H9 (cell line): ENCODE measurements at regions not wholly inside any gene's neighbourhood (a gene's known extent, or its start where the extent isn't known, plus 50 kb on each side); places are given as distances from the start of the nearest gene placed in this dataset.

Experiments used
- DNase-seq: peaks from one replicate; pipeline ENCODE4 v3.0.0-alpha.2; 2017
- H2AFZ ChIP-seq: one replicate; pipeline ENCODE4 v1.6.1; 2013; ENCODE audit warnings: mild to moderate bottlenecking, low read length, control low read depth, moderate library complexity
- H2AK5ac ChIP-seq: 2 replicates; pipeline ENCODE4 v1.6.1; 2013; ENCODE audit warnings: low read length, control low read depth, mixed read lengths; ENCODE audit not compliant: insufficient read length
- H2BK120ac ChIP-seq: one replicate; pipeline ENCODE4 v1.6.1; 2013; ENCODE audit warnings: low read depth, mild to moderate bottlenecking, low read length, control low read depth, inconsistent platforms; ENCODE audit not compliant: poor library complexity, severe bottlenecking
- H2BK12ac ChIP-seq: 2 replicates; pipeline ENCODE4 v1.6.1; 2013; ENCODE audit warnings: low read length, control low read depth, mixed read lengths, low read depth; ENCODE audit not compliant: insufficient read length
- H2BK15ac ChIP-seq: 2 replicates; pipeline ENCODE4 v1.6.1; 2013; ENCODE audit warnings: low read depth, low read length, control low read depth
- H2BK20ac ChIP-seq: one replicate; pipeline ENCODE4 v1.6.1; 2013; ENCODE audit warnings: low read depth, mild to moderate bottlenecking, low read length, control low read depth, inconsistent platforms; ENCODE audit not compliant: poor library complexity, severe bottlenecking
- H2BK5ac ChIP-seq: 2 replicates; pipeline ENCODE4 v1.6.1; 2013; ENCODE audit warnings: low read length, control low read depth, mixed read lengths; ENCODE audit not compliant: insufficient read length
- H3K14ac ChIP-seq: 2 replicates; pipeline ENCODE4 v1.6.1; 2013; ENCODE audit warnings: low read length, control low read depth; ENCODE audit not compliant: insufficient read depth
- H3K18ac ChIP-seq: 2 replicates; pipeline ENCODE4 v1.6.1; 2013; ENCODE audit warnings: low read depth, mild to moderate bottlenecking, mixed read lengths, low read length, control low read depth; ENCODE audit not compliant: insufficient read length
- H3K23ac ChIP-seq: 2 replicates; pipeline ENCODE4 v1.6.1; 2013; ENCODE audit warnings: low read length, control low read depth, mixed read lengths, low read depth; ENCODE audit not compliant: insufficient read length
- H3K23me2 ChIP-seq: 2 replicates; pipeline ENCODE4 v1.6.1; 2013; ENCODE audit warnings: low read depth, mild to moderate bottlenecking, mixed read lengths, low read length, control low read depth; ENCODE audit not compliant: insufficient read length, poor library complexity, severe bottlenecking
- H3K27ac ChIP-seq: 2 replicates; pipeline ENCODE4 v1.5.1; 2013; ENCODE audit warnings: low read length, control low read depth, mixed read lengths, low read depth; ENCODE audit not compliant: insufficient read length
- H3K27me3 ChIP-seq: 2 replicates; pipeline ENCODE4 v1.6.1; 2013; ENCODE audit warnings: low read length, control low read depth, inconsistent platforms; ENCODE audit not compliant: insufficient read depth
- H3K4ac ChIP-seq: 2 replicates; pipeline ENCODE4 v1.6.1; 2013; ENCODE audit warnings: low read depth, mild to moderate bottlenecking, control low read depth, inconsistent platforms, low read length, moderate library complexity
- H3K4me1 ChIP-seq: 2 replicates; pipeline ENCODE4 v1.6.1; 2013; ENCODE audit warnings: low read length, control low read depth, inconsistent platforms; ENCODE audit not compliant: insufficient read depth
- H3K4me2 ChIP-seq: 2 replicates; pipeline ENCODE4 v1.6.1; 2013; ENCODE audit warnings: low read length, control low read depth, mixed read lengths; ENCODE audit not compliant: insufficient read length, insufficient read depth
- H3K56ac ChIP-seq: 2 replicates; pipeline ENCODE4 v1.6.1; 2013; ENCODE audit warnings: low read depth, mild to moderate bottlenecking, mixed read lengths, low read length, control low read depth; ENCODE audit not compliant: insufficient read length
- H3K79me1 ChIP-seq: 2 replicates; pipeline ENCODE4 v1.6.1; 2013; ENCODE audit warnings: low read depth, mild to moderate bottlenecking, moderate library complexity, low read length, control low read depth, inconsistent platforms; ENCODE audit not compliant: insufficient read depth, poor library complexity, severe bottlenecking
- H3K79me2 ChIP-seq: 2 replicates; pipeline ENCODE4 v1.6.1; 2013; ENCODE audit warnings: low read length, control low read depth, inconsistent platforms; ENCODE audit not compliant: insufficient read depth
- H3K9ac ChIP-seq: 2 replicates; pipeline ENCODE4 v1.6.1; 2013; ENCODE audit warnings: low read length, control low read depth, mixed read lengths; ENCODE audit not compliant: insufficient read length; ENCODE audit errors: extremely low read depth
- H3K9me3 ChIP-seq: one replicate; pipeline ENCODE4 v1.6.1; 2013; ENCODE audit warnings: low read depth, low read length, inconsistent platforms; ENCODE audit not compliant: control insufficient read depth
- H3T11ph ChIP-seq: one replicate; pipeline ENCODE4 v1.6.1; 2013; ENCODE audit warnings: mild to moderate bottlenecking, low read length, control low read depth, inconsistent platforms
- H4K20me1 ChIP-seq: one replicate; pipeline ENCODE4 v1.6.1; 2013; ENCODE audit not compliant: control insufficient read depth, insufficient read length, insufficient read depth
- H4K5ac ChIP-seq: 2 replicates; pipeline ENCODE4 v1.6.1; 2013; ENCODE audit warnings: low read depth, mild to moderate bottlenecking, mixed read lengths, low read length, control low read depth; ENCODE audit not compliant: insufficient read length
- H4K8ac ChIP-seq: replicated peaks from 2 replicates; pipeline ENCODE4 v1.6.1; 2013; ENCODE audit warnings: low read length, control low read depth, mixed read lengths, low read depth; ENCODE audit not compliant: insufficient read length
- H4K91ac ChIP-seq: 2 replicates; pipeline ENCODE4 v1.6.1; 2013; ENCODE audit warnings: low read depth, mild to moderate bottlenecking, moderate library complexity, mixed read lengths, low read length, control low read depth; ENCODE audit not compliant: insufficient read length
- H3K27ac Mint-ChIP-seq, 3 experiments: 2 replicates in 2 of 3; 3 replicates in 1 of 3; pipeline ENCODE4 v1.8.0; 2020 to 2021; ENCODE audit warnings: mixed read lengths in 3 of 3, mild to moderate bottlenecking in 1 of 3, moderate library complexity in 1 of 3
- H3K27me3 Mint-ChIP-seq: 2 replicates; pipeline ENCODE4 v1.8.0; 2021; ENCODE audit warnings: low read depth, mild to moderate bottlenecking, moderate library complexity, mixed read lengths
- H3K36me3 Mint-ChIP-seq, 3 experiments: 2 replicates in 2 of 3; 3 replicates in 1 of 3; pipeline ENCODE4 v1.8.0; 2020 to 2021; ENCODE audit warnings: low read depth in 3 of 3, mixed read lengths in 3 of 3; ENCODE audit not compliant: insufficient read depth in 1 of 3
- H3K4me1 Mint-ChIP-seq, 2 experiments: 2 replicates each; pipeline ENCODE4 v1.8.0; 2020; ENCODE audit warnings: mixed read lengths in 2 of 2
- H3K4me3 Mint-ChIP-seq, 2 experiments: 2 replicates in 1 of 2; 3 replicates in 1 of 2; pipeline ENCODE4 v1.8.0; 2020 to 2021; ENCODE audit warnings: mild to moderate bottlenecking in 2 of 2, mixed read lengths in 2 of 2, moderate library complexity in 1 of 2
- H3K9me3 Mint-ChIP-seq, 2 experiments: 2 replicates in 1 of 2; 3 replicates in 1 of 2; pipeline ENCODE4 v1.8.0; 2020; ENCODE audit warnings: mild to moderate bottlenecking in 2 of 2, mixed read lengths in 2 of 2, moderate library complexity in 1 of 2
- WGBS: extraction: QIAGEN DNeasy Blood & Tissue Kit; methylation state at CpG from one replicate; pipeline ENCODE4 v1.1.7; 2013; ENCODE audit warnings: missing lambda C conversion rate, low lambda C conversion rate, mixed read lengths; ENCODE audit not compliant: insufficient read length; ENCODE audit errors: extremely low coverage; 5-methylcytosine and 5-hydroxymethylcytosine counted together
- TF ChIP-seq, protein P1 (sequence below): fragments of 200-600 bp; sonication (generic); conservative IDR thresholded peaks from 3 replicates; pipeline ENCODE4 v1.8.0; 2021; ENCODE audit warnings: antibody characterized with exemption, mild to moderate bottlenecking

DNA sequence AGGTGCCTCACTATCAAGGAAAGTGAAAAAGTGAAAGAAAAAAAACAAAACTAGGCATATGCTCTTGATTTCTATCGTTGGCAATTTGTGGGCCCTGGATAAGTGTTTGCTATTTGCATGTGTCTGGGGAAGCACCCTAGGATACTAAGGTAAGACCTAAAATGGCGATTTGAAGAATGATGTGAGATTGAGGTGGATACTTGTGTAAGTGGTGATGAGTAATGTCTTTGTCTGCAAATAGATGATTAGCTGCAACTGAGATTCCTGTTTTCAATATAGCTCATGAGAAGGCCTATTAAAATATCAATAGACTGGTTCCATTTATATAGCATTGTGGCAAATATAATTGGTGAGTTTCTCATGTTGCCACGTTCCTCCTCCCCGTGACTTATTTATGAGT is 261.7 kb downstream of the NEDD1 start:
- WGBS = no CpG with 5 or more reads among the region's 4 CpGs
- H2BK12ac ChIP-seq = no peak overlapping the region
- no peak overlapping the region for H2AFZ ChIP-seq
- no peak overlapping the region for H3T11ph ChIP-seq
- no peak overlapping the region for H2BK20ac ChIP-seq
- no peaks in the 10 kb centered on the region for H3K4me1 ChIP-seq
- no peak overlapping the region for H3K56ac ChIP-seq
- Mint-ChIP-seq H3K27me3 (no peaks in the 10 kb centered on the region), H3K4me3 (no peak overlapping the region), H3K36me3 (no peaks in the 10 kb centered on the region), H3K9me3 (no peaks in the 10 kb centered on the region), H3K4me1 (peaks cover 10 to 14% of the 10 kb centered on the region in 2 experiments), H3K27ac (peak overlapping the region in 2 of 3 experiments; percentile 42 to 76; a peak in 3 of 7 replicates)
- H2BK15ac ChIP-seq = no peak overlapping the region
- H3K14ac ChIP-seq = no peak overlapping the region
- no peaks in the 10 kb centered on the region for H4K20me1 ChIP-seq
- no peak overlapping the region for H3K4me2 ChIP-seq
- no peak overlapping the region for H4K8ac ChIP-seq
- no peak overlapping the region for H4K91ac ChIP-seq
- H3K23ac ChIP-seq = no peak overlapping the region
- H3K79me2 ChIP-seq = no peaks in the 10 kb centered on the region
- H3K9ac ChIP-seq = no peak overlapping the region
- no peak overlapping the region for H2BK120ac ChIP-seq
- no peak overlapping the region for H3K18ac ChIP-seq
- H3K27ac ChIP-seq = no peak overlapping the region
- no peaks in the 10 kb centered on the region for H3K27me3 ChIP-seq
- H3K79me1 ChIP-seq = no peaks in the 10 kb centered on the region
- no peak overlapping the region for H2BK5ac ChIP-seq
- no peak overlapping the region for H2AK5ac ChIP-seq
- no peak for DNase-seq
- no peaks in the 10 kb centered on the region for H3K9me3 ChIP-seq
- TF ChIP-seq, protein P1, sequence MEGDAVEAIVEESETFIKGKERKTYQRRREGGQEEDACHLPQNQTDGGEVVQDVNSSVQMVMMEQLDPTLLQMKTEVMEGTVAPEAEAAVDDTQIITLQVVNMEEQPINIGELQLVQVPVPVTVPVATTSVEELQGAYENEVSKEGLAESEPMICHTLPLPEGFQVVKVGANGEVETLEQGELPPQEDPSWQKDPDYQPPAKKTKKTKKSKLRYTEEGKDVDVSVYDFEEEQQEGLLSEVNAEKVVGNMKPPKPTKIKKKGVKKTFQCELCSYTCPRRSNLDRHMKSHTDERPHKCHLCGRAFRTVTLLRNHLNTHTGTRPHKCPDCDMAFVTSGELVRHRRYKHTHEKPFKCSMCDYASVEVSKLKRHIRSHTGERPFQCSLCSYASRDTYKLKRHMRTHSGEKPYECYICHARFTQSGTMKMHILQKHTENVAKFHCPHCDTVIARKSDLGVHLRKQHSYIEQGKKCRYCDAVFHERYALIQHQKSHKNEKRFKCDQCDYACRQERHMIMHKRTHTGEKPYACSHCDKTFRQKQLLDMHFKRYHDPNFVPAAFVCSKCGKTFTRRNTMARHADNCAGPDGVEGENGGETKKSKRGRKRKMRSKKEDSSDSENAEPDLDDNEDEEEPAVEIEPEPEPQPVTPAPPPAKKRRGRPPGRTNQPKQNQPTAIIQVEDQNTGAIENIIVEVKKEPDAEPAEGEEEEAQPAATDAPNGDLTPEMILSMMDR = no peak
- H4K5ac ChIP-seq = no peak overlapping the region
- no peak overlapping the region for H3K4ac ChIP-seq
- no peaks in the 10 kb centered on the region for H3K23me2 ChIP-seq
